ENCODE measurements at regions not wholly inside any gene's neighbourhood (a gene's known extent, or its start where the extent isn't known, plus 50 kb on each side); places are given as distances from the start of the nearest gene placed in this dataset.

GRCh38 chr9:118008246-118008645 lies 304.0 kb downstream of the TLR4 start:
- no peak for DNase-seq (ENCODE audit: extremely low read depth in 1 of 11, low read depth in 9 of 11, low spot score in 4 of 11)

GRCh38 chr9:118009614-118010013 lies 305.4 kb downstream of the TLR4 start:
- no peak for DNase-seq (ENCODE audit: extremely low read depth in 1 of 11, low read depth in 9 of 11, low spot score in 4 of 11)

DNA sequence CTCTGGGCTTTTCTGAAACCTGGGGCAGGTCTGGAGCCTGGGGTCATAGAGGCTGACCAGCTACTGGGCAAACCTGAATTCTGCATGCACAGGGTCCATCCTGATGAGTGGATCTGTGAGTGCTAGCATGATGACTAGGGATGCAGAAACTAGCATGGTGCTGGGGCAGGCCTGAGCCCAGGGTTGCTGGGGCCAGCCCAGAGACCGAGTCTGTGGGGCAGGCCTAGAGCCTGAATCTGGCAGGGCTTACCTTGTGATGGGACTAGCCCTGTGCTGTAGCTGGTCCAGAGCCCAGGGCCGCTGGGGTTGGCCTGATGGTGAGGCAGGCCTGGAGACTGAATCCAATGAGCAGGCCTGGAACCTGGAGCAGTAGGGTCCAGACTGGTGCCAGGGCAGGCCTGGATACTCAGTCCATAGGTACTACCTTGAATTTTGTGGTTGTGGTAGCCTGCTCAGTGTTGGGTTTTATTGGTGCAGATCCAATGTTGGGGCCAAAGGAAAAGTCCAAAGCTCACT lies 313.5 kb downstream of the TLR4 start:
- DNase-seq (ENCODE audit: extremely low read depth in 1 of 11, low read depth in 9 of 11, low spot score in 4 of 11) = no peak

DNA sequence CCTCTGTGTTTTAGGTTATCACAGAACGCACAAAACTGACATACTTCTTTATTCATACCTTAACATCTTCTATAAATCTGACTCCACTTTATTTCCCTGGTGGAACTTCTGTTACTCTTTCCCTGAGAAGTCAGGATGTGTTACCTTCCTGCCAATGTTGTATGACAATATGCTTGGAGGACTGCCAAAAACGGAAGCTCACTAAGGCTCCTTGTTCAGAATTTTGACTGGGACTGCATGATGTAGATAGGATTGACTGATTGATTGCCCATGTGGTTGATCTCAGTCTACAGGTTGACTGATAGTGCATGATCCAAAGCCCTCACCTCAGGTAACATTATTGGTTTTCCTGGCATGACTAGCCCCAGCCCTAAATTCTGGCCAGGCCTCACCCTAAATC lies 319.4 kb downstream of the TLR4 start:
- no peak for DNase-seq (ENCODE audit: extremely low read depth in 1 of 11, low read depth in 9 of 11, low spot score in 4 of 11)

DNA sequence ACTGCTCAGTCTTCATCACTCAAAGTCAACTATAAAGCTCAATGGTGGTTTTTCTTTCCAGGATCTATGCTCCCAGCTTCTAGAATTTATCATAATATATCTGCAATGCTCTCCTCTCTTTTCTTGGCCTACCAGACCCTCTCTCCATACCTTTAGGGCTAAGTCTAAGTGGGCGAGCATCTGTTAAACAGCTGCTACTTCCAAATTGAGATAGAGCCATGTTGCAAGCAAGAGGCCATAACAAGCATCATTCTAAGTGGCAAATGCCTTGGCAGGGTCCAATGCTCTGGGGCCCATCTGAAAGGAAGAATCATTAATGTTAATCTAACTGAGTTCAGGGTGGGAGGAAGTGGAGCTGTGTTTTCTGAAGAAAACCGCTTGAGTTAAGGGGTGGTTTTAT lies 324.0 kb downstream of the TLR4 start:
- DNase-seq (ENCODE audit: extremely low read depth in 1 of 11, low read depth in 9 of 11, low spot score in 4 of 11) = no peak

- no peak for DNase-seq (ENCODE audit: extremely low read depth in 1 of 11, low read depth in 9 of 11, low spot score in 4 of 11)
Observed at GRCh38 chr9:118029425-118029824, 325.2 kb downstream of the TLR4 start.

- DNase-seq (ENCODE audit: extremely low read depth in 1 of 11, low read depth in 9 of 11, low spot score in 4 of 11) = no peak
Observed at GRCh38 chr9:118034701-118035100, 330.5 kb downstream of the TLR4 start.

DNA sequence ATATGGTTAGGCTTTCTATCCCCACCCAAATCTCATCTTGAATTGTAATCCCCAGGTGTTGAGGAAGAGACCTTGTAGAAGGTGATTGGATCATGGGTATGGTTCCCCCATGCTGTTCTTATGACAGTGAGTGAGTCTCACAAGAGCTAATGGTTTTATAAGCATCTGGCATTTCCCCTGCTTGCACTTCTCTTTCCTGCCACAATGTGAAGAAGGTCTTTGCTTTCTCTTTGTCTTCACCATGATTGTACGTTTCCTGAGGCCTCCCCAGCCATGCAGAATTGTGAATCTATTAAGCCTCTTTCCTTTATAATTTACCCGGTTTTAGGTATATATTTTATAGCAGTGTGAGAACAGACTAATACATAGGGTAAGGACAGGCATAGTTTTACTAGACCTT lies 334.5 kb downstream of the TLR4 start:
- no peak for DNase-seq (ENCODE audit: extremely low read depth in 1 of 11, low read depth in 9 of 11, low spot score in 4 of 11)

DNA sequence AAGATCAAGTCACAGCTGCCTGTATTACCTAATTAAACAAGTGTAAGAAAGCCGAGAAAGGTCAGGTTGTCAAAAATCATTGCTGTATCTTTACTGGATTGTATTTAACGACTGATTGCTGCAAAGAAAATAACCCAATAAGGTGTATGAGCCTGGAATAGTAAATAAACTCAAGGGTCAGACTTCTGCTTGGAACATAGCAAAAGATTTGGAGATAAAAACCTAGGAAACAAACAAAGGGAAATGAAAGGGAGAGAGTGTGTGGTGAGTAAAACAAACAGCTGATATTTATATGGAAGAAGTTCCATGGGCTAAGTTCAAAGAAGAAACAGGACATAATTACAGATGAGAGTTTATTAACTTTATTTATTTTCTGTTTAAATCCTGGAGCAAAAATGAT lies 354.0 kb downstream of the TLR4 start:
- no peak for DNase-seq (ENCODE audit: extremely low read depth in 1 of 11, low read depth in 9 of 11, low spot score in 4 of 11)

GRCh38 chr9:118059484-118060278 lies 355.5 kb downstream of the TLR4 start:
- DNase-seq (ENCODE audit: extremely low read depth in 1 of 11, low read depth in 9 of 11, low spot score in 4 of 11) = peak; percentile 19 to 61 (median 44)

DNA sequence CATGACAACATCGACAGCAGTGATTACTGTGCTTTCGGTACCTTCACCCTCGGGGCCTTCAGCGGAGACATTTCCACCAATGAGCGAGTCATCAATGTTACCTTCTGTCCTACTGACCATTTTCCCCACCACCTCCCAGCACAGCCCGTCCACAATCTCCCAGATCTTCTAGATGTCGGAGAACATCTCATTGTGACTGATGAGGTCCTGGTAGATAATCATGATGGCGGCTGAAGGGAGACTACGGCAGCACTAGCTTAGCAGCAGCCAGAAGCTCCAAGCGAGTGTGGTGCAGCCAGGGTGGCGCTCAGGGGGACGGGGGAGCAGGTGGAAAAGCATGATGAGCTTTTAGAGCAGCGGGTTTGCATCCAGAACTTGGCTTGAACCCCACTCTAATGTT lies 379.0 kb downstream of the TLR4 start:
- no peak for DNase-seq (ENCODE audit: extremely low read depth in 1 of 11, low read depth in 9 of 11, low spot score in 4 of 11)

DNA sequence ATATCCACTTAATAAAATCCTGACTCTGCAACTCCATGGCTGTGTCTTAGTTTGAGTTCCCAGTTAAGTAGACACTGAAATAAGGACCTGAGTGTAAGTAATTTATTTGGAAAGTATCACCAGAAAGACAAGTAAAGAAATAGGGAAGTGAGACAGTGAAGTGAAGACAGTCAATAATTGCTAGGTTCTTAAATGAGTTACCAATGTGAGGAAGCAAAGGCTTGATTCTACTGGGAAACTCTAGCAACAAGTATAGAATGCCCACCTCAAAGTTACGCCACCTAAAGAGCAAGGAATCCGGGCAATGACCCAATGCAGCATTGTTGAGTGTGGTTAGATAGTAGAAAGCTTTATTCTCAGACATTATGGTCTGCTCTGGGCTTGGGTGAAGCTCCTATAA lies 383.9 kb downstream of the TLR4 start:
- DNase-seq (ENCODE audit: extremely low read depth in 1 of 11, low read depth in 9 of 11, low spot score in 4 of 11) = no peak

DNA sequence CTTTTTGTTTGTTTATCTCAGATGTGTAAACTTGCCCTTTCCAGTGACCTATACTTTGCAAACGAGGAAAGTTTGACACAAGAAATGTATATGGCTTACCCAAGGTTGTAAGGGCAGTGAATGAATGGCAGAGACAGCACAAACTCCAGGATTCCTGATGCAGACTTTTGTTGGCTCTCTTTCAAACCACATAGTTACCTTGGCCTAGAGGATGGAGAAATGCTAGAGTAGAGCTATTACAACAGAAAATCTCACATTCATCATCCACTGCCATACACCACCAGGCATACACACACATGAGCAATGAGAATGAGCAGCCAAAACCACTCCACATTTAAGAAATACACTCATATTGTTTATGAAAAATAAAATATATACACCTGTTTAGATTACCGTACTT lies 387.0 kb downstream of the TLR4 start:
- no peak for DNase-seq (ENCODE audit: extremely low read depth in 1 of 11, low read depth in 9 of 11, low spot score in 4 of 11)

- DNase-seq (ENCODE audit: extremely low read depth in 1 of 11, low read depth in 9 of 11, low spot score in 4 of 11) = no peak
Observed at GRCh38 chr9:118091711-118092500, 387.7 kb downstream of the TLR4 start.

GRCh38 chr9:118094387-118094786 lies 390.2 kb downstream of the TLR4 start:
- no peak for DNase-seq (ENCODE audit: extremely low read depth in 1 of 11, low read depth in 9 of 11, low spot score in 4 of 11)

DNA sequence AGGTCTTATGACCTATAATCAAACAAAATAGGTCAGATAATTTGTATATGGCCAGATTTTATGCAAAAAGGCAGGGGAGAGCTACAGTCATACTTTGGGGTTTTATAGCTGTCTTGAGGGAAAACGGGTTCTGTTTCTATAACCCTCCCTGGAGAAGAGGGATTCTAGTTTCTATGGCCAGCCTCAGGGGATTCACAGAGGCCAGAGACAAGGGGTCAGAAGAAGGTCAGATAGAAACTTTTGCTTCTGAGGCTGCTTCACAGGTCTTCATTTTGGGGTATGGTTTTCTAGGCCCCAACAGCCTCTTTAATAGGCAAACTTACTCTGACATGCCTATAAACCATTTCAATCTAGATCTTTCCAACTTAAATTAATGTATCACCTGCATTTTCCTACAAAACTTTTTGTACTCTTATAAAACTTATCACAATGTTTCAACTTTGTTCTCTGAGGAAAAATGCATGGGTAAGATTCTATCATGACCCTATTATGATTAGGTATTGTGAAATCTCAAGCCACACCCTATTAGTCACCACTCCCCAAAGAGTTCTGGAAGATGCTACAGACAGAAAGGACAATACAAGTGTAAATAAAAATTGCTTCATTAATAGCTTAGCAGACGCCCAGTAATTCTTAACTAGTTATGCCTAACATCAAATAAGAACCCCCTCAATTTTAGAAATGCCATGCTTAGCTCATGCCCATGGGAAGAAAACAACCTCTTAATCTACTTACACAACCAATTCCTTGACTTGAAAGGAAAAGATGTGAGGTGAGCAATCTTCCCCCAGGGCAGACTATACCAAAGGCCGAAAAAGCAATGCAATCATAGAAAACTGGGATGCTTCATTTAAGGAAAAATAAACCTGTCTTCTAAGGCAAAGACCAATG lies 396.6 kb downstream of the TLR4 start:
- DNase-seq (ENCODE audit: extremely low read depth in 1 of 11, low read depth in 9 of 11, low spot score in 4 of 11) = no peak

GRCh38 chr9:118104363-118104762 lies 400.2 kb downstream of the TLR4 start:
- DNase-seq (ENCODE audit: extremely low read depth in 1 of 11, low read depth in 9 of 11, low spot score in 4 of 11) = no peak

DNA sequence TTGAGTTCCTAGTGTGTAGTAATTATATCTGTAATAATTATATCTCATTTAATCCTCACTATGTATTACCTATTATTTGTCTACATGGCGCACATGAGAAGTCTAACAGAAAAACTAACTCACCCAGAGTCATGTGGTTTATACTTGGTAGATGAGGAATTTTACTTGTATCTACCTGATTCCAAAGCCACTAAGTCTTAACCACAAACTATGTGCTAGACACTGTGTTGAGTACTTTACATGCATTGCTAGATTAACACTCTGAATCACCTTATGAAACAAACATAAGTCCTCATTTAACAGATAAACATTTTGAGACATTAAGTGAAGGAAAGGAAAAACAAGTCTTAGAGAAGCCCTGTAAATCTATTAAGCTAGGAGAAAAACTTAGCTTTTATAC lies 404.8 kb downstream of the TLR4 start:
- no peak for DNase-seq (ENCODE audit: extremely low read depth in 1 of 11, low read depth in 9 of 11, low spot score in 4 of 11)

GRCh38 chr9:118109542-118109941 lies 405.3 kb downstream of the TLR4 start:
- no peak for DNase-seq (ENCODE audit: extremely low read depth in 1 of 11, low read depth in 9 of 11, low spot score in 4 of 11)

Measured in renal cortex interstitium (tissue), 11 donors.